Adrenal gland (tissue), 9 donors: ENCODE measurements at regions not wholly inside any gene's neighbourhood (a gene's known extent, or its start where the extent isn't known, plus 50 kb on each side); places are given as distances from the start of the nearest gene placed in this dataset.

ENCODE experiments used
- DNase-seq, 7 donors: peaks; one replicate each; pipeline ENCODE4 v3.0.0-alpha.2; 2019 to 2020
- H3K27ac ChIP-seq, 5 donors: fragments of 200-600 bp; sonication (generic) in 4 of 5; 1 replicate in 3 of 5; 2 replicates in 2 of 5; pipeline versions ENCODE4 v1.5.1 to v1.8.0; 2016 to 2020; ENCODE audit warnings: mild to moderate bottlenecking in 1 of 5
- H3K27me3 ChIP-seq: fragments of 200-600 bp; 2 replicates; pipeline ENCODE4 v1.8.0; 2021
- H3K36me3 ChIP-seq, 2 donors: fragments of 200-600 bp; replicated peaks in 1 of 2; 1 replicate in 1 of 2; 2 replicates in 1 of 2; pipeline versions ENCODE4 v1.5.1 to v1.8.0; 2018 to 2022
- H3K4me1 ChIP-seq, 2 donors: fragments of 200-600 bp; replicated peaks in 1 of 2; 1 replicate in 1 of 2; 2 replicates in 1 of 2; pipeline versions ENCODE4 v1.5.1 to v1.8.0; 2018 to 2021
- H3K4me3 ChIP-seq, 4 donors: fragments of 200-600 bp; sonication (generic) in 3 of 4; one replicate each; pipeline ENCODE4 v1.5.1; 2016 to 2018
- H3K9me3 ChIP-seq, 3 donors: fragments of 200-600 bp; sonication (generic) in 1 of 3; replicated peaks in 1 of 3; 1 replicate in 2 of 3; 2 replicates in 1 of 3; pipeline versions ENCODE4 v1.5.1 to v1.8.0; 2016 to 2021
- POLR2A ChIP-seq, 2 donors: fragments of 450-650 bp; IDR thresholded peaks; one replicate each; pipeline ENCODE4 v1.6.1; 2017; ENCODE audit warnings: antibody characterized with exemption in 2 of 2, mild to moderate bottlenecking in 2 of 2, moderate library complexity in 1 of 2
- WGBS, 4 donors: extraction: QIAGEN DNeasy Blood & Tissue Kit in 2 of 4; methylation state at CpG; one replicate each; pipeline versions ENCODE4 v1.1.5 to v1.1.7; 2013 to 2017; 5-methylcytosine and 5-hydroxymethylcytosine counted together
- intact Hi-C, 2 donors: fragments of 100-400 bp; cut with DNase I; formaldehyde crosslinking; loops; one replicate each; pipeline versions ENCODE4 v1.14.1 to v1.15.0; 2022 to 2023
- TF ChIP-seq, protein P1 (sequence below), 6 experiments: fragments of 450-650 bp in 4 of 6; fragments of 200-600 bp in 2 of 6; sonication (generic) in 1 of 6; IDR thresholded peaks; 1 replicate in 5 of 6; 2 replicates in 1 of 6; pipeline versions ENCODE4 v1.5.1 to v1.8.0; 2016 to 2021; ENCODE audit warnings: antibody characterized with exemption in 6 of 6, mild to moderate bottlenecking in 2 of 6, moderate library complexity in 1 of 6
- donor health status: healthy with polysubstance abuse.
- donor health status: Bipolar disorder and iron deficiency.
- donor health status: DM: yes; HTN: yes; CAD: no.
- donor health status: DM: no; HTN: no; CAD: no.
- donor health status: DM: no; HTN: no; CAD: no.

DNA sequence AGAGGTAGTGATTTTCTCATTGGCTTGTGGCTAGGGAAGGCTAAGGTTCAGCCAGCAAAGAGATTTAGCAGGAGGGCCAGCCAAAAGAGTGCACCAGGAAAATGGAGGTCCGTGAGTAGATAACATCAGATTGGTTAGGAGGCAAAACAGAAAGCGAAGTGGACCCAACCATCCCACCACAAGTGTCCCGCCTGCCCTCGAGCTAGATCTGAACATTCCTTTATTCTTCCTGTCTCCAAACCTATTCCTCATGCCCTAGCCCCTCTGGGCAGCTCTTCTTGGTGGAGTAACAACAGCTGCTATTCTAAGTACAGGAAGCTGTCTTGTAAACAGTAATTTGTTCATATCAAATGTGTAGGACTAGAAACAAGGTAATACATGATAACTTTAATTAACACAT lies 85.7 kb upstream of the BET1 start:
- Histone ChIP-seq H3K9me3 (no peaks in the 10 kb centered on the region), H3K4me1 (peaks cover 9 to 13% of the 10 kb centered on the region in 2 donors), H3K27me3 (no peaks in the 10 kb centered on the region), H3K36me3 (no peaks in the 10 kb centered on the region), H3K27ac (no peak overlapping the region), H3K4me3 (no peak overlapping the region)
- intact Hi-C loops, result loop anchor here (10.0 kb wide), 2 partner anchors 185 to 285 kb away; partner anchors contain the start of gene GNGT1 (in 1 of the 2)
- no peak for DNase-seq
- WGBS, 4 donors, result 82 to 87% (median 84%) methylated on average over 4 of the region's 4 CpGs
- no peak for TF ChIP-seq POLR2A (IDR thresholded peaks at IDR 0.05)
- TF ChIP-seq, protein P1, sequence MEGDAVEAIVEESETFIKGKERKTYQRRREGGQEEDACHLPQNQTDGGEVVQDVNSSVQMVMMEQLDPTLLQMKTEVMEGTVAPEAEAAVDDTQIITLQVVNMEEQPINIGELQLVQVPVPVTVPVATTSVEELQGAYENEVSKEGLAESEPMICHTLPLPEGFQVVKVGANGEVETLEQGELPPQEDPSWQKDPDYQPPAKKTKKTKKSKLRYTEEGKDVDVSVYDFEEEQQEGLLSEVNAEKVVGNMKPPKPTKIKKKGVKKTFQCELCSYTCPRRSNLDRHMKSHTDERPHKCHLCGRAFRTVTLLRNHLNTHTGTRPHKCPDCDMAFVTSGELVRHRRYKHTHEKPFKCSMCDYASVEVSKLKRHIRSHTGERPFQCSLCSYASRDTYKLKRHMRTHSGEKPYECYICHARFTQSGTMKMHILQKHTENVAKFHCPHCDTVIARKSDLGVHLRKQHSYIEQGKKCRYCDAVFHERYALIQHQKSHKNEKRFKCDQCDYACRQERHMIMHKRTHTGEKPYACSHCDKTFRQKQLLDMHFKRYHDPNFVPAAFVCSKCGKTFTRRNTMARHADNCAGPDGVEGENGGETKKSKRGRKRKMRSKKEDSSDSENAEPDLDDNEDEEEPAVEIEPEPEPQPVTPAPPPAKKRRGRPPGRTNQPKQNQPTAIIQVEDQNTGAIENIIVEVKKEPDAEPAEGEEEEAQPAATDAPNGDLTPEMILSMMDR (IDR thresholded peaks at IDR 0.05), result no peak

DNA sequence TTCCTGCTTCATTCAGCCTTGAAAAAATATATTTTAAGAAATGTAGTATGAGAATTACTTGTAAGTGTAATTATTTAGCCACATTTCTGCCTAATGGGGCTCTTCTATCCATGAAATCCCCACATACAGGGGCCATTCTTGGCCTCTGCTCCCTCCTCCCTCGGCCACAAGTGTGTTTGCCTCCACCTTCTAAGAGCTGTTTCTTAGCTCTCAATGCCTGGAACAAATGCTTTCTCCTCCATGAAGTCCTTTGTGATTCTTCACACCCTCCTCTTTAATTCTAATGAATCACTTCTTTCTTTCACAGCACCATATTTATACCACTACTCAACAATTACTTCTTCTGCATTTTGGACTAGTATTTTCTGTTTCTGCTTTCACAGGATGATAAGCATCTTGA lies 88.8 kb upstream of the BET1 start:
- no peak for TF ChIP-seq POLR2A (IDR thresholded peaks at IDR 0.05)
- TF ChIP-seq, protein P1 (IDR thresholded peaks at IDR 0.05), result no peak
- Histone ChIP-seq H3K9me3 (no peaks in the 10 kb centered on the region), H3K4me1 (peaks cover 9 to 10% of the 10 kb centered on the region in 2 donors), H3K27me3 (no peaks in the 10 kb centered on the region), H3K4me3 (no peak overlapping the region), H3K27ac (no peak overlapping the region), H3K36me3 (no peaks in the 10 kb centered on the region)
- intact Hi-C loops, result no loop called here
- no peak for DNase-seq
- 86 to 90% (median 88%) methylated on average over 1 of the region's 1 CpG for WGBS, 4 donors

DNA sequence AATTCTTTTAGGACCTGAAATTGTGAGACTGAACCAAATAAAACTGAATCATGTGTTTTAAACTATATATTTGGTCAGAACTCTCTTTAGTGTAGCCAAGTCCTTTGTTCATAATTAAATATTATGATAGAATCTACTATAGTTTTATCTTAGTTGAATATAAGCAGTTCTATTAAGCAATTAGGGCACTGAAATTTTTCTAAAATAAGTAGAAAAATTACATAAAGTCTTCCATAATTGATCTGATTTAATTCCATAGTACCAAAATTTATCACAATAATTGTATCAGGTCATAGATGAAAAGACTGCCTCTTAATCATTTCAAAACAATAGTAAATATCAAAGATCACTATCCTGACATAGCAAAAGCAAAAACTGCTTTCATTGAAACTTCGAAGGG lies 90.1 kb upstream of the BET1 start:
- Histone ChIP-seq H3K4me1 (no peaks in the 10 kb centered on the region), H3K27me3 (no peaks in the 10 kb centered on the region), H3K4me3 (no peak overlapping the region), H3K9me3 (no peaks in the 10 kb centered on the region), H3K27ac (no peak overlapping the region), H3K36me3 (no peaks in the 10 kb centered on the region)
- no peak for TF ChIP-seq POLR2A (IDR thresholded peaks at IDR 0.05)
- TF ChIP-seq, protein P1 (IDR thresholded peaks at IDR 0.05), result no peak
- DNase-seq, result no peak
- WGBS, 4 donors, result 80 to 92% (median 86%) methylated on average over 1 of the region's 1 CpG
- intact Hi-C loops, result no loop called here

DNA sequence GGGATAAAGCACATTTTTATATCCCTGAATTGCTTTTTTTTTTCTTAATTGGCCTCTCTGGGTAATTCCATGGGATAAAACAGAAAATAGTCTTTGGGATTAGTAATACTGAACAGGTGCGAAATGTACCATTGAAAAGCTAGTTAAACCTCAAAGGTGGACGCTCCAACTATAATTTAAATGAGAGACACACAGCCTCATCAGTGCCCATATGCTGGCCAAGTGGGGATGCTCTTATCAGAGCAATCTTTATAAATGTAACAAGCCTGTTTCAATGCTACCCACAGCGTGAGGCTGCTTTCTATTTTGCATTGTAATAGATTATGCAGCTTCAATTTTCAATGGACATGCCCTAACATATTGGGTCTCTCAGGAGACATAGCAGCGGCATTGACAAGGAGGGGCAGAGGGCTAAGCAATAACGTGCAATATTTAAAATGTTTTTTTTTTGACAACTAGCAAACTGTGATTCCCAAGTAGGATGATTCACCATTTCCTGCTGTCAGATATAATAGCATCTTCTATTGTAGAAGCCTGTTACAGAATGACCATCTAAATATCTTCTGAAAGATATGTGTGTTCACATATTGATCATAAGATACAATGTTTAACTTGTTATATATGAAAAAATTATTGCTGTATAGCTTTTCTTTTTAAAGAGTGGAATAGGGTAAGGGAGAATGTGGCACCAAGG lies 91.3 kb upstream of the BET1 start:
- intact Hi-C loops, result no loop called here
- Histone ChIP-seq H3K9me3 (no peaks in the 10 kb centered on the region), H3K27ac (no peak overlapping the region), H3K4me1 (no peaks in the 10 kb centered on the region), H3K27me3 (no peaks in the 10 kb centered on the region), H3K36me3 (no peaks in the 10 kb centered on the region), H3K4me3 (no peak overlapping the region)
- 73 to 80% (median 76%) methylated on average over 5 of the region's 5 CpGs for WGBS, 4 donors
- TF ChIP-seq, protein P1 (IDR thresholded peaks at IDR 0.05), result no peak
- no peak for TF ChIP-seq POLR2A (IDR thresholded peaks at IDR 0.05)
- no peak for DNase-seq
